HepG2 (cell line): ENCODE measurements at regions not wholly inside any gene's neighbourhood (a gene's known extent, or its start where the extent isn't known, plus 50 kb on each side); places are given as distances from the start of the nearest gene placed in this dataset.
"Not testable (repeated sequence)": the region's sequence is repeated elsewhere in the genome, so short reads cannot be mapped to it uniquely, and the experiment has no call there.

ENCODE experiments used
- ATF6 ChIP-seq: sonication (generic); formaldehyde crosslinking; conservative IDR thresholded peaks from 2 replicates; pipeline ENCODE4 v1.4.0; 2020; ENCODE audit warnings: missing genetic modification reagents
- CBX2 ChIP-seq, 2 experiments: fragments of 200-600 bp in 1 of 2; sonication (generic); formaldehyde crosslinking in 1 of 2; IDR thresholded peaks; 2 replicates each; pipeline versions ENCODE4 v1.7.0 to v1.8.1; 2018 to 2022; ENCODE audit warnings: low read depth in 2 of 2, low read length in 1 of 2, mild to moderate bottlenecking in 1 of 2, missing genetic modification reagents in 1 of 2
- CTCF ChIP-seq: sonication (generic); formaldehyde crosslinking; IDR thresholded peaks from 2 replicates; pipeline ENCODE4 v1.5.0; 2020; ENCODE audit warnings: mild to moderate bottlenecking, missing genetic modification reagents, moderate library complexity
- EEA1 ChIP-seq: sonication (generic); formaldehyde crosslinking; IDR thresholded peaks from 2 replicates; pipeline ENCODE4 v1.5.1; 2020; ENCODE audit warnings: mild to moderate bottlenecking, missing genetic modification reagents, borderline replicate concordance
- HHEX ChIP-seq: IDR thresholded peaks from 2 replicates; pipeline ENCODE4 v1.6.1; 2016; ENCODE audit warnings: control low read depth
- NCOA5 ChIP-seq: sonication (generic); formaldehyde crosslinking; IDR thresholded peaks from 2 replicates; pipeline ENCODE4 v1.4.0; 2020; ENCODE audit warnings: missing genetic modification reagents
- PCBP1 ChIP-seq: fragments of 200-400 bp; formaldehyde crosslinking; IDR thresholded peaks from 2 replicates; pipeline ENCODE4 v1.6.1; 2017; ENCODE audit warnings: mild to moderate bottlenecking, low read depth, low read length, borderline replicate concordance
- RAD21 ChIP-seq: fragments of 450-650 bp; formaldehyde crosslinking; IDR thresholded peaks from 2 replicates; pipeline ENCODE4 v1.5.0; 2020; ENCODE audit warnings: mild to moderate bottlenecking
- SMARCC2 ChIP-seq: fragments of 450-650 bp; IDR thresholded peaks from 2 replicates; pipeline ENCODE4 v1.6.1; 2017; ENCODE audit warnings: antibody characterized with exemption, mild to moderate bottlenecking
- TCF12 ChIP-seq, 2 experiments: fragments of 450-650 bp in 1 of 2; sonication (generic) in 1 of 2; formaldehyde crosslinking in 1 of 2; IDR thresholded peaks; 2 replicates each; pipeline versions ENCODE4 v1.6.1 to v1.8.0; 2017 to 2022; ENCODE audit warnings: antibody characterized with exemption in 1 of 2, mild to moderate bottlenecking in 1 of 2, missing genetic modification reagents in 1 of 2, moderate library complexity in 1 of 2
- ZBTB1 ChIP-seq: sonication (generic); formaldehyde crosslinking; IDR thresholded peaks from 2 replicates; pipeline ENCODE4 v1.4.0; 2020; ENCODE audit warnings: missing genetic modification reagents, borderline replicate concordance
- ZNF317 ChIP-seq: sonication (generic); formaldehyde crosslinking; IDR thresholded peaks from 2 replicates; pipeline ENCODE4 v1.5.0; 2020; ENCODE audit warnings: mild to moderate bottlenecking, missing genetic modification reagents
- ZNF510 ChIP-seq: sonication (generic); formaldehyde crosslinking; IDR thresholded peaks from 2 replicates; pipeline ENCODE4 v1.4.0; 2020; ENCODE audit warnings: low read depth, mild to moderate bottlenecking, missing genetic modification reagents
- TF ChIP-seq, protein P1 (sequence below): sonication (generic); formaldehyde crosslinking; IDR thresholded peaks from 2 replicates; pipeline ENCODE4 v1.4.0; 2020; ENCODE audit warnings: missing genetic modification reagents

DNA sequence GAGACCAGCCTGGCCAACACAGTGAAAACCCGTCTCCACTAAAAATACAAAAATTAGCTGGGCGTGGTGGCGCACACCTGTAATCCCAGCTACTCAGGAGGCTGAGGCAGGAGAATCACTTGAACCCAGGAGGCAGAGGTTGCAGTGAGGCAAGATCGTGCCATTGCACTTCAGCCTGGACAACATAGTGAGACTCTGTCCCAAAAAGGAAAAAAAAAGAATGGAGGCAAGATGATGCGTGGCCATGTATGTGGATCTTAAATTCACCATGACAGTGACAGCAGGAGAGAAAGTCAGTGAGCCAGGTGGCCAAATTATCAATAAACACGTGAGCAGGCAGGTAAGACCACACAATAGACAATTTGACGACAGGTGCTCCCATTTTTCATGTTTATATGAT lies 73.0 kb upstream of the CREB3L1 start:
- not testable (repeated sequence) for TF ChIP-seq CBX2 (IDR thresholded peaks at IDR 0.05; ENCODE audit: low read depth, low read length); CBX2 (CRISPR knock-in tag; IDR thresholded peaks at IDR 0.05; ENCODE audit: low read depth); ZNF317; ATF6 (CRISPR knock-in tag); NCOA5 (CRISPR knock-in tag); ZBTB1 (CRISPR knock-in tag); CTCF (CRISPR knock-in tag); PCBP1; EEA1; SMARCC2; ZNF510 (CRISPR knock-in tag); RAD21; HHEX (CRISPR knock-in tag); TCF12 (IDR thresholded peaks at IDR 0.05); TCF12 (CRISPR knock-in tag; IDR thresholded peaks at IDR 0.05)
- TF ChIP-seq, protein P1, sequence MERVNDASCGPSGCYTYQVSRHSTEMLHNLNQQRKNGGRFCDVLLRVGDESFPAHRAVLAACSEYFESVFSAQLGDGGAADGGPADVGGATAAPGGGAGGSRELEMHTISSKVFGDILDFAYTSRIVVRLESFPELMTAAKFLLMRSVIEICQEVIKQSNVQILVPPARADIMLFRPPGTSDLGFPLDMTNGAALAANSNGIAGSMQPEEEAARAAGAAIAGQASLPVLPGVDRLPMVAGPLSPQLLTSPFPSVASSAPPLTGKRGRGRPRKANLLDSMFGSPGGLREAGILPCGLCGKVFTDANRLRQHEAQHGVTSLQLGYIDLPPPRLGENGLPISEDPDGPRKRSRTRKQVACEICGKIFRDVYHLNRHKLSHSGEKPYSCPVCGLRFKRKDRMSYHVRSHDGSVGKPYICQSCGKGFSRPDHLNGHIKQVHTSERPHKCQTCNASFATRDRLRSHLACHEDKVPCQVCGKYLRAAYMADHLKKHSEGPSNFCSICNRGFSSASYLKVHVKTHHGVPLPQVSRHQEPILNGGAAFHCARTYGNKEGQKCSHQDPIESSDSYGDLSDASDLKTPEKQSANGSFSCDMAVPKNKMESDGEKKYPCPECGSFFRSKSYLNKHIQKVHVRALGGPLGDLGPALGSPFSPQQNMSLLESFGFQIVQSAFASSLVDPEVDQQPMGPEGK (CRISPR knock-in tag), result not testable (repeated sequence)
